ENCODE measurements at regions not wholly inside any gene's neighbourhood (a gene's known extent, or its start where the extent isn't known, plus 50 kb on each side); places are given as distances from the start of the nearest gene placed in this dataset.

DNA sequence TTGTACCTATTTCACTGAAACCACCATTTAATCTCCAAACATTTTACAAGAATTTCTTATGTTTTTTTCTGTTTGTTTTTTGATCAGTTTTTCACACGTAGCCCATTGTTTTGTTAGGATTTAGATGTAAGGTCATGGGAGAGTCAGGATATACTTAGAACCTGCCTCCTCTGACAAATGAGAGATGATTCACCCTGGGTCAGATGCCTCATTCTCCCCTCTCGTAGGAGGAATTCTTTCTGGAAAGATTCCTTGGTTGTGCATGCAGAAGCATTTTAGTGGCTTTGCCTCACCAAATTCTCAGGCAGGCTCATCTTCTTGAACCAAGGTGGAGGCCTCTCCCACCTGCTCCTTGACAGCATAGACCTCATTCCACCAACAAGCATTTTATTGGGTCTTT is 599.3 kb downstream of the SPRY1 start:
- Histone ChIP-seq H3K27me3 (ENCODE audit: insufficient read depth, low read length) (no peaks in the 10 kb centered on the region), H3K36me3 (ENCODE audit: insufficient read depth, low read length) (no peaks in the 10 kb centered on the region), H3K9me3 (ENCODE audit: insufficient read depth, low read depth, low read length) (no peaks in the 10 kb centered on the region), H3K9ac (ENCODE audit: low read length) (peak overlapping the region; percentile 18), H3K4me2 (ENCODE audit: low read length) (peak overlapping the region; percentile 24), H3K27ac (ENCODE audit: low read depth, low read length) (peak overlapping the region; percentile 82), H3K79me2 (ENCODE audit: insufficient read depth, low read length) (no peaks in the 10 kb centered on the region), H2AFZ (ENCODE audit: low read depth, low read length) (no peak overlapping the region), H4K20me1 (ENCODE audit: insufficient read depth, low read length) (no peaks in the 10 kb centered on the region), H3K4me3 (ENCODE audit: insufficient read depth, low read depth, low read length) (no peak overlapping the region), H3K4me1 (ENCODE audit: insufficient read depth, low read length) (peaks cover 9% of the 10 kb centered on the region)
- H3K27me3 Mint-ChIP-seq (ENCODE audit: low read depth, unreplicated experiment) = no peaks in the 10 kb centered on the region
- H3K27ac Mint-ChIP-seq (ENCODE audit: unreplicated experiment) = peak overlapping the region; percentile 96
- TF ChIP-seq, protein P1, sequence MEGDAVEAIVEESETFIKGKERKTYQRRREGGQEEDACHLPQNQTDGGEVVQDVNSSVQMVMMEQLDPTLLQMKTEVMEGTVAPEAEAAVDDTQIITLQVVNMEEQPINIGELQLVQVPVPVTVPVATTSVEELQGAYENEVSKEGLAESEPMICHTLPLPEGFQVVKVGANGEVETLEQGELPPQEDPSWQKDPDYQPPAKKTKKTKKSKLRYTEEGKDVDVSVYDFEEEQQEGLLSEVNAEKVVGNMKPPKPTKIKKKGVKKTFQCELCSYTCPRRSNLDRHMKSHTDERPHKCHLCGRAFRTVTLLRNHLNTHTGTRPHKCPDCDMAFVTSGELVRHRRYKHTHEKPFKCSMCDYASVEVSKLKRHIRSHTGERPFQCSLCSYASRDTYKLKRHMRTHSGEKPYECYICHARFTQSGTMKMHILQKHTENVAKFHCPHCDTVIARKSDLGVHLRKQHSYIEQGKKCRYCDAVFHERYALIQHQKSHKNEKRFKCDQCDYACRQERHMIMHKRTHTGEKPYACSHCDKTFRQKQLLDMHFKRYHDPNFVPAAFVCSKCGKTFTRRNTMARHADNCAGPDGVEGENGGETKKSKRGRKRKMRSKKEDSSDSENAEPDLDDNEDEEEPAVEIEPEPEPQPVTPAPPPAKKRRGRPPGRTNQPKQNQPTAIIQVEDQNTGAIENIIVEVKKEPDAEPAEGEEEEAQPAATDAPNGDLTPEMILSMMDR (IDR thresholded peaks at IDR 0.05; ENCODE audit: insufficient read depth, low read depth, low read length) = no peak
- no peak for TF ChIP-seq EZH2 (IDR thresholded peaks at IDR 0.05; ENCODE audit: insufficient read depth, low read length)
- peak; percentile 87 for FAIRE-seq
- H3K36me3 Mint-ChIP-seq (ENCODE audit: low read depth, unreplicated experiment) = no peaks in the 10 kb centered on the region
- H3K4me1 Mint-ChIP-seq (ENCODE audit: low read depth, unreplicated experiment) = peaks cover 16% of the 10 kb centered on the region
- no peak overlapping the region for H3K4me3 Mint-ChIP-seq (ENCODE audit: unreplicated experiment)
- H3K9me3 Mint-ChIP-seq (ENCODE audit: unreplicated experiment) = peaks cover 2% of the 10 kb centered on the region
- DNase-seq (ENCODE audit: low read depth) = peak; percentile 96

DNA sequence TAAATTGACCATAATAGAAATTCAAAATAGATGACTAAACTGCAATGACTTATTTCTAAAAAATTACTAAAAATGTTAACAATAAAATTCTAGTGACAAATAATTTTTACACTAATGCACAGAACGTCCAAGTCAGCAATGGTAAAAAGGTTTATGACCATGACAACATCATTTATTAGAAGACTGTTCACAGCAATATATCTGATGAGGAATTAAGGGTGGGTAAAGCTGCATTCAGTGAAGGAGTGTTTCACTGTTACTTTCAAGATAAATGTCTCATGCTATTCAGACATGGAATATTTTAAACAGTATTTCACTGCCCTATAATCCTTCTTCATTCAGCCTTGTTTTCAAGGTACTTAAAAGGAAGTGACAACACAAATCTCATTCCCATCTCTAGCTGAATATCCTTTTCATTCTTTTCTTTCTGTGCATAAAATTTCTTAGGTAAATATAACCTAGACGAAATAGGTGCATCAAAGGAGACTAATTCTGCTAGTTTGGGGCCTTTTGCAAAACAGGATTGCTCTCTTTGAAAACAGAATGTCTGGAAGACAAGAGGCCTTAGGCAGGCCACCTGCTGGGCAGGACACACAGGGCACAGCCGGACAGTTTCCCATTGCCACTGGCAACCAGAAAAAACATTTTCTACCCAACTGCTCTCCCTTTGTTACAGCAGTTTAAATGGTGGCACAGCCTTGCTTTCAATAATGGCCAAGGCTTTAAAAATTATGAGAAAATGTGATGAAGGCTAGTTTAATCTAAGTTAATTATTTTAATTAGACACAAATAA is 600.3 kb downstream of the SPRY1 start:
- H3K9ac ChIP-seq (ENCODE audit: low read length) = no peak overlapping the region

More for the DNA sequence above, 600.3 kb downstream of the SPRY1 start:
- H3K9me3 ChIP-seq (ENCODE audit: insufficient read depth, low read depth, low read length) = no peaks in the 10 kb centered on the region
- H3K4me1 Mint-ChIP-seq (ENCODE audit: low read depth, unreplicated experiment) = peaks cover 16% of the 10 kb centered on the region
- H3K4me2 ChIP-seq (ENCODE audit: low read length) = no peak overlapping the region
- H3K36me3 ChIP-seq (ENCODE audit: insufficient read depth, low read length) = no peaks in the 10 kb centered on the region
- no peaks in the 10 kb centered on the region for H3K79me2 ChIP-seq (ENCODE audit: insufficient read depth, low read length)
- no peaks in the 10 kb centered on the region for H3K27me3 ChIP-seq (ENCODE audit: insufficient read depth, low read length)
- FAIRE-seq = no peak
- H3K27me3 Mint-ChIP-seq (ENCODE audit: low read depth, unreplicated experiment) = no peaks in the 10 kb centered on the region
- no peaks in the 10 kb centered on the region for H4K20me1 ChIP-seq (ENCODE audit: insufficient read depth, low read length)
- H3K9me3 Mint-ChIP-seq (ENCODE audit: unreplicated experiment) = peaks cover 2% of the 10 kb centered on the region
- H3K4me3 Mint-ChIP-seq (ENCODE audit: unreplicated experiment) = no peak overlapping the region
- no peak for TF ChIP-seq EZH2 (IDR thresholded peaks at IDR 0.05; ENCODE audit: insufficient read depth, low read length)
- TF ChIP-seq, protein P1 (IDR thresholded peaks at IDR 0.05; ENCODE audit: insufficient read depth, low read depth, low read length) = peak; percentile 3
- no peak for DNase-seq (ENCODE audit: low read depth)
- H3K36me3 Mint-ChIP-seq (ENCODE audit: low read depth, unreplicated experiment) = no peaks in the 10 kb centered on the region
- no peak overlapping the region for H2AFZ ChIP-seq (ENCODE audit: low read depth, low read length)
- H3K27ac ChIP-seq (ENCODE audit: low read depth, low read length) = no peak overlapping the region
- H3K27ac Mint-ChIP-seq (ENCODE audit: unreplicated experiment) = no peak overlapping the region
- H3K4me1 ChIP-seq (ENCODE audit: insufficient read depth, low read length) = peaks cover 9% of the 10 kb centered on the region
- H3K4me3 ChIP-seq (ENCODE audit: insufficient read depth, low read depth, low read length) = no peak overlapping the region
